ENCODE measurements at regions not wholly inside any gene's neighbourhood (a gene's known extent, or its start where the extent isn't known, plus 50 kb on each side); places are given as distances from the start of the nearest gene placed in this dataset.

GRCh38 chr1:178633056-178633455 lies 92.0 kb upstream of the RALGPS2 start:
- no peak overlapping the region for H3K27ac ChIP-seq
- ATAC-seq (replicated peaks in 6 of 8) = peak in 2 of 8 experiments; percentile 15 to 39
- in situ Hi-C loops (cut with MboI; ENCODE audit: low pct_unique_long_range_greater_than_20kb in 2 of 9, low sequenced_read_pairs in 9 of 9, unreplicated experiment in 9 of 9) = no loop called here

GRCh38 chr1:178634445-178634844 lies 90.6 kb upstream of the RALGPS2 start:
- in situ Hi-C loops (cut with MboI; ENCODE audit: low pct_unique_long_range_greater_than_20kb in 2 of 9, low sequenced_read_pairs in 9 of 9, unreplicated experiment in 9 of 9) = no loop called here
- no peaks in the 10 kb centered on the region for H3K4me1 ChIP-seq (replicated peaks in 1 of 2)
- no peak overlapping the region for H3K4me3 ChIP-seq
- WGBS, 10 experiments = 0 to 92% (median 71%) methylated on average over 1 to 2 of the region's 2 CpGs; no CpG with 5 or more reads in 5 of the 10 experiments
- ATAC-seq (replicated peaks in 6 of 8) = peak in 6 of 8 experiments; percentile 39 to 90 (median 58)
- no peak overlapping the region for H3K27ac ChIP-seq

More at GRCh38 chr1:178633056-178633455, 92.0 kb upstream of the RALGPS2 start:
- 20 to 100% (median 86%) methylated on average over 1 to 4 of the region's 4 CpGs; no CpG with 5 or more reads in 1 of the 10 experiments for WGBS, 10 experiments
- H3K4me3 ChIP-seq = no peak overlapping the region
- H3K4me1 ChIP-seq (replicated peaks in 1 of 2) = no peaks in the 10 kb centered on the region

- Histone ChIP-seq H3K4me1 (replicated peaks in 1 of 2) (peaks cover 0 to 2% of the 10 kb centered on the region in 2 donors), H3K27ac (no peak overlapping the region), H3K4me3 (no peak overlapping the region)
- in situ Hi-C loops (cut with MboI; ENCODE audit: low pct_unique_long_range_greater_than_20kb in 2 of 9, low sequenced_read_pairs in 9 of 9, unreplicated experiment in 9 of 9) = no loop called here
- ATAC-seq (replicated peaks in 6 of 8) = no peak
- 60 to 100% (median 80%) methylated on average over 1 of the region's 1 CpG; no CpG with 5 or more reads in 5 of the 10 experiments for WGBS, 10 experiments
These were observed 87.2 kb upstream of the RALGPS2 start for GRCh38 chr1:178637841-178638240.

- ATAC-seq (replicated peaks in 6 of 8) = no peak
- Histone ChIP-seq H3K4me1 (replicated peaks in 1 of 2) (peaks cover under 1 to 5% of the 10 kb centered on the region in 2 donors), H3K4me3 (no peak overlapping the region), H3K27ac (no peak overlapping the region)
- in situ Hi-C loops (cut with MboI; ENCODE audit: low pct_unique_long_range_greater_than_20kb in 2 of 9, low sequenced_read_pairs in 9 of 9, unreplicated experiment in 9 of 9) = no loop called here
These were observed 85.7 kb upstream of the RALGPS2 start for GRCh38 chr1:178639326-178639725.

- 0 to 100% (median 74%) methylated on average over 1 to 5 of the region's 5 CpGs; no CpG with 5 or more reads in 1 of the 10 experiments for WGBS, 10 experiments
- peak in 1 of 8 experiments; percentile 31 for ATAC-seq (replicated peaks in 6 of 8)
- in situ Hi-C loops (cut with MboI; ENCODE audit: low pct_unique_long_range_greater_than_20kb in 2 of 9, low sequenced_read_pairs in 9 of 9, unreplicated experiment in 9 of 9) = no loop called here
- H3K4me3 ChIP-seq = no peak overlapping the region
- no peak overlapping the region for H3K27ac ChIP-seq
- H3K4me1 ChIP-seq (replicated peaks in 1 of 2) = peaks cover 14 to 21% of the 10 kb centered on the region in 2 donors
These were observed 82.8 kb upstream of the RALGPS2 start for GRCh38 chr1:178642282-178642681.

- in situ Hi-C loops (cut with MboI; ENCODE audit: low pct_unique_long_range_greater_than_20kb in 2 of 9, low sequenced_read_pairs in 9 of 9, unreplicated experiment in 9 of 9) = no loop called here
- WGBS, 10 experiments = 67 to 100% (median 89%) methylated on average over 1 to 4 of the region's 4 CpGs; no CpG with 5 or more reads in 3 of the 10 experiments
- H3K4me3 ChIP-seq = no peak overlapping the region
- ATAC-seq (replicated peaks in 6 of 8) = no peak
- H3K4me1 ChIP-seq (replicated peaks in 1 of 2) = peaks cover 14 to 21% of the 10 kb centered on the region in 2 donors
- no peak overlapping the region for H3K27ac ChIP-seq
These were observed 81.7 kb upstream of the RALGPS2 start for GRCh38 chr1:178643349-178643748.

- Histone ChIP-seq H3K4me3 (no peak overlapping the region), H3K27ac (no peak overlapping the region), H3K4me1 (replicated peaks in 1 of 2) (peaks cover 14 to 21% of the 10 kb centered on the region in 2 donors)
- ATAC-seq (replicated peaks in 6 of 8) = no peak
- in situ Hi-C loops (cut with MboI; ENCODE audit: low pct_unique_long_range_greater_than_20kb in 2 of 9, low sequenced_read_pairs in 9 of 9, unreplicated experiment in 9 of 9) = no loop called here
- WGBS, 10 experiments = 78 to 100% (median 98%) methylated on average over 2 to 6 of the region's 6 CpGs
These were observed 81.2 kb upstream of the RALGPS2 start for GRCh38 chr1:178643831-178644230.

- peak in 6 of 8 experiments; percentile 24 to 90 (median 60) for ATAC-seq (replicated peaks in 6 of 8)
- Histone ChIP-seq H3K27ac (no peak overlapping the region), H3K4me1 (replicated peaks in 1 of 2) (peaks cover 14 to 21% of the 10 kb centered on the region in 2 donors), H3K4me3 (no peak overlapping the region)
- WGBS, 10 experiments = 0 to 88% (median 49%) methylated on average over 1 to 4 of the region's 4 CpGs; no CpG with 5 or more reads in 2 of the 10 experiments
- in situ Hi-C loops (cut with MboI; ENCODE audit: low pct_unique_long_range_greater_than_20kb in 2 of 9, low sequenced_read_pairs in 9 of 9, unreplicated experiment in 9 of 9) = no loop called here
These were observed 80.5 kb upstream of the RALGPS2 start for GRCh38 chr1:178644308-178645120.

GRCh38 chr1:178645157-178645807 lies 79.8 kb upstream of the RALGPS2 start:
- H3K4me1 ChIP-seq (replicated peaks in 1 of 2) = peaks cover 14 to 21% of the 10 kb centered on the region in 2 donors
- no peak overlapping the region for H3K27ac ChIP-seq
- H3K4me3 ChIP-seq = no peak overlapping the region
- in situ Hi-C loops (cut with MboI; ENCODE audit: low pct_unique_long_range_greater_than_20kb in 2 of 9, low sequenced_read_pairs in 9 of 9, unreplicated experiment in 9 of 9) = no loop called here
- 15 to 65% (median 23%) methylated on average over 1 to 5 of the region's 5 CpGs for WGBS, 10 experiments
- peak in 6 of 8 experiments; percentile 18 to 90 (median 84) for ATAC-seq (replicated peaks in 6 of 8)

GRCh38 chr1:178645808-178646200 lies 79.2 kb upstream of the RALGPS2 start:
- WGBS, 10 experiments = 29 to 100% (median 90%) methylated on average over 1 to 2 of the region's 2 CpGs; no CpG with 5 or more reads in 3 of the 10 experiments
- H3K4me3 ChIP-seq = no peak overlapping the region
- in situ Hi-C loops (cut with MboI; ENCODE audit: low pct_unique_long_range_greater_than_20kb in 2 of 9, low sequenced_read_pairs in 9 of 9, unreplicated experiment in 9 of 9) = no loop called here
- ATAC-seq (replicated peaks in 6 of 8) = no peak
- no peak overlapping the region for H3K27ac ChIP-seq
- peaks cover 17 to 25% of the 10 kb centered on the region in 2 donors for H3K4me1 ChIP-seq (replicated peaks in 1 of 2)

- 70 to 100% (median 90%) methylated on average over 1 to 5 of the region's 5 CpGs for WGBS, 10 experiments
- no peak for ATAC-seq (replicated peaks in 6 of 8)
- Histone ChIP-seq H3K4me3 (no peak overlapping the region), H3K4me1 (replicated peaks in 1 of 2) (peaks cover 27 to 35% of the 10 kb centered on the region in 2 donors), H3K27ac (no peak overlapping the region)
- in situ Hi-C loops (cut with MboI; ENCODE audit: low pct_unique_long_range_greater_than_20kb in 2 of 9, low sequenced_read_pairs in 9 of 9, unreplicated experiment in 9 of 9) = no loop called here
These were observed 78.2 kb upstream of the RALGPS2 start for GRCh38 chr1:178646821-178647220.

GRCh38 chr1:178648151-178648550 lies 76.9 kb upstream of the RALGPS2 start:
- Histone ChIP-seq H3K4me1 (replicated peaks in 1 of 2) (peaks cover 35 to 40% of the 10 kb centered on the region in 2 donors), H3K27ac (no peak overlapping the region), H3K4me3 (no peak overlapping the region)
- 88 to 96% (median 93%) methylated on average over 5 to 11 of the region's 11 CpGs for WGBS, 10 experiments
- no peak for ATAC-seq (replicated peaks in 6 of 8)
- in situ Hi-C loops (cut with MboI; ENCODE audit: low pct_unique_long_range_greater_than_20kb in 2 of 9, low sequenced_read_pairs in 9 of 9, unreplicated experiment in 9 of 9) = no loop called here

- Histone ChIP-seq H3K4me3 (no peak overlapping the region), H3K4me1 (replicated peaks in 1 of 2) (peaks cover 30 to 33% of the 10 kb centered on the region in 2 donors), H3K27ac (no peak overlapping the region)
- in situ Hi-C loops (cut with MboI; ENCODE audit: low pct_unique_long_range_greater_than_20kb in 2 of 9, low sequenced_read_pairs in 9 of 9, unreplicated experiment in 9 of 9) = no loop called here
- WGBS, 10 experiments = 62 to 100% (median 97%) methylated on average over 1 to 8 of the region's 8 CpGs
- no peak for ATAC-seq (replicated peaks in 6 of 8)
These were observed 75.3 kb upstream of the RALGPS2 start for GRCh38 chr1:178649582-178650350.
